ENCODE measurements at regions not wholly inside any gene's neighbourhood (a gene's known extent, or its start where the extent isn't known, plus 50 kb on each side); places are given as distances from the start of the nearest gene placed in this dataset.

DNA sequence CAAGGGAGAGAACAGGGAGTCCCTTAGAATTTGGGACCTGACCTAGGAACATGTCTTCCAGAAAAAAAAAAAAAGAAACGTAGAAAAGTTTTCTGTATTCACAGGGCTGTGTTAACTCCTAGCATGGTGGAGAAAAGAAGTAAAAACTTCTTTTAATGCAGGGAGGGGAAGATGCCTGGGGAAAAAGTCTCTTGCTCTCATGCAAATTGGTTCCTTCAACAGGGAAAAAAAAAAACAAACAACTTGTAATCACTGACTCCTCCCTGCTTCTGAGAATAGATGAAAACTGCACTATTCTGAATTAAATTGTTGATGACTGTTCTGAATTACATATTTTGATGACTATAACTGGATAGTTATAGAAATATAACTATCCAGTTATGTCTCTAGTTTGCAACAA lies 933.2 kb downstream of the TRIB2 start:
- DNase-seq, result no peak
- 75 to 90% (median 86%) methylated on average over 1 of the region's 1 CpG for WGBS, 3 donors
- Histone ChIP-seq H3K4me3 (ENCODE audit: low read depth in 1 of 3, low read length in 3 of 3) (no peak overlapping the region), H3K4me1 (ENCODE audit: control insufficient read depth in 3 of 3, insufficient read depth in 2 of 3, low read depth in 1 of 3, low read length in 2 of 3) (no peaks in the 10 kb centered on the region), H3K27ac (ENCODE audit: low read depth in 1 of 3, low read length in 2 of 3) (no peak overlapping the region), H3K9me3 (ENCODE audit: control insufficient read depth in 2 of 2, insufficient read depth in 1 of 2, low read depth in 1 of 2, low read length in 1 of 2) (peaks cover 0 to 19% of the 10 kb centered on the region in 2 donors), H3K27me3 (ENCODE audit: control insufficient read depth in 3 of 3, insufficient read depth in 3 of 3, low read length in 3 of 3) (no peaks in the 10 kb centered on the region), H3K36me3 (ENCODE audit: control insufficient read depth in 3 of 3, insufficient read depth in 2 of 3, low read depth in 1 of 3, low read length in 3 of 3) (no peaks in the 10 kb centered on the region)
- no peak for FAIRE-seq

DNA sequence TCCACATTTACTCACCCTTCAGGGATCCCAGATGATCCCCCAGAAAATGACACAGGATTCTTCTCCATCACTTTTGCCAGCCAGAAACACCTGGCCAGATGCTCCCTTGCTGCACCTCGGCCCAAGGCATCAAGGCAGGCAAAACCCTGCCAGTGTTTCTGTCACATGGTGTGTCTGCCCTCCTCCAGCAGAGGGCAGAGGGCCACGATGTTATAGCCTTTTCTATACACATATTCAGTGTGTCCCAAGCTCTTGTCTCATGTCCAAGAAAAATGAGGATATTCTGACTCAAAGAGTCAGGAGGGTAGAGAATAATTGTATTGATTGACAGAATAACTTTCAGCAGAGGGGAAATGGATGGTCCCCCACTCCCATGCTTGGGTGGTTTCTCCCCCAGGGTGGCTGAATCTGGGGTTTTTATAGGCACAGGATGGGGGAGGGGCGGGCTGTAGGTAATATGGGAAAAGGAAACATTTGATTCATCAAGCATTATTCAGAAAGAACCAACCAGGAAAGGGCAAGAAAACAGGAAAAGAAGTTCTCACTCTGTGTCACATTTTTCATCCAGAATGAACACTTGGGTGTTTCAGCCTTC lies 933.9 kb downstream of the TRIB2 start:
- Histone ChIP-seq H3K4me1 (ENCODE audit: control insufficient read depth in 3 of 3, insufficient read depth in 2 of 3, low read depth in 1 of 3, low read length in 2 of 3) (no peaks in the 10 kb centered on the region), H3K27ac (ENCODE audit: low read depth in 1 of 3, low read length in 2 of 3) (no peak overlapping the region), H3K9me3 (ENCODE audit: control insufficient read depth in 2 of 2, insufficient read depth in 1 of 2, low read depth in 1 of 2, low read length in 1 of 2) (peaks cover 0 to 19% of the 10 kb centered on the region in 2 donors), H3K36me3 (ENCODE audit: control insufficient read depth in 3 of 3, insufficient read depth in 2 of 3, low read depth in 1 of 3, low read length in 3 of 3) (no peaks in the 10 kb centered on the region), H3K4me3 (ENCODE audit: low read depth in 1 of 3, low read length in 3 of 3) (no peak overlapping the region), H3K27me3 (ENCODE audit: control insufficient read depth in 3 of 3, insufficient read depth in 3 of 3, low read length in 3 of 3) (no peaks in the 10 kb centered on the region)
- FAIRE-seq, result no peak
- DNase-seq, result no peak
- WGBS, 3 donors, result 43 to 67% (median 45%) methylated on average over 3 of the region's 3 CpGs

DNA sequence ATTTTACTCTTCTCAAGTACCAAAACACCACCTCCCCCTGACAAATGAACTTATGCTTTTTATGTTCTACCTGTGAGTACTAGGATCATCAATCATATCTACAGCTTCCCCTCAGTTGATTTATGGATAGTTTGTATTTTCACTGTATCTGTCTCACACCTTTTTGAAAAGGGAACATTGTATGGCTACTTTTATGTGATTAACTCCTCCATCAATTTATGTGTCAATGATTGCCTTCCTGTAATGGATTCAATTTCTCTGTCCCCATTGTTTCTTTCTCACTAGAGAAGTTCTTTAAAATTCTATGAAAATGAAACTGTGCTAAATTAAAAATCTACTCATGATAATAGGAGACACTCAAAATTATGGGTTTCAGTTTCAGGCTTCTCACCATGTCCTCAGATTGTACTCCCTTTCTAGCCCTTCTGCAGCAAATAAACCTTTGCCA lies 935.0 kb downstream of the TRIB2 start:
- Histone ChIP-seq H3K27ac (ENCODE audit: low read depth in 1 of 3, low read length in 2 of 3) (no peak overlapping the region), H3K36me3 (ENCODE audit: control insufficient read depth in 3 of 3, insufficient read depth in 2 of 3, low read depth in 1 of 3, low read length in 3 of 3) (no peaks in the 10 kb centered on the region), H3K9me3 (ENCODE audit: control insufficient read depth in 2 of 2, insufficient read depth in 1 of 2, low read depth in 1 of 2, low read length in 1 of 2) (peaks cover 0 to 19% of the 10 kb centered on the region in 2 donors), H3K27me3 (ENCODE audit: control insufficient read depth in 3 of 3, insufficient read depth in 3 of 3, low read length in 3 of 3) (no peaks in the 10 kb centered on the region), H3K4me3 (ENCODE audit: low read depth in 1 of 3, low read length in 3 of 3) (no peak overlapping the region), H3K4me1 (ENCODE audit: control insufficient read depth in 3 of 3, insufficient read depth in 2 of 3, low read depth in 1 of 3, low read length in 2 of 3) (no peaks in the 10 kb centered on the region)
- DNase-seq (no peak), FAIRE-seq (no peak)

DNA sequence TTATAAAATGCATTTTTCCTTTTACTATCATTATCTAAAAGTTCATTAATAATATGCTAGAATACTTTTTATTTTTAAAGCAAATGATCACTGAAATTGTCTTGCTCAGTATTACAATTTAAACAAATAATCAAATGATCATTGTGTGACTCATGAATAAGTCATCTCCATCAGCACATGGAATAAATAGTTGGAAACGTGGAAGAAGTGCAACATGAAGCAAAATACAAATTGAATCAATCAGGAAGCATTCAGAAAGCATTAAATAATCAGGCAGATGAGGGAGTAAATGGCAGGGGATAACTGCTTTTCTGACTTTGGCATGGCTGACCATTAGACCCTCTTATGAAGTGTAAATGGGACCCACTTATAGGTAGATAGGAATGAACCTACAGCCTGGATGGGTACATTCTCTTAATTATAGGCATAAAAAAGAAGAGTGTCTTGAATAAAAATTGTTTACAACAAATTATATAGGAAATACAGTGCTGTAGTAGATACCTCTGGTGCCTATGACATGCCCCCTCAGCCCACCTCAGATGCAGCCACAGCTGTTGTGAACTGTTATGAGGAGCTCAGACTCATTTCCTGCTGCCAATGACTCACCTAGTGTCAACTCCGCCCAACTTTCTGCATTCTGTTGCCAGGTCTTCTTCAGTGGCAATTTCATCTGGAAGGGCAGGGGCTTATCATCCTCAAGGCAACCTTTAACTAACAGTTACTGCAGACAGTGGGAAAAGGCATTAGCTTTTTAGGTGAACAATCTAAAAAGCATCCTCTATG lies 936.0 kb downstream of the TRIB2 start:
- no peak for FAIRE-seq

DNA sequence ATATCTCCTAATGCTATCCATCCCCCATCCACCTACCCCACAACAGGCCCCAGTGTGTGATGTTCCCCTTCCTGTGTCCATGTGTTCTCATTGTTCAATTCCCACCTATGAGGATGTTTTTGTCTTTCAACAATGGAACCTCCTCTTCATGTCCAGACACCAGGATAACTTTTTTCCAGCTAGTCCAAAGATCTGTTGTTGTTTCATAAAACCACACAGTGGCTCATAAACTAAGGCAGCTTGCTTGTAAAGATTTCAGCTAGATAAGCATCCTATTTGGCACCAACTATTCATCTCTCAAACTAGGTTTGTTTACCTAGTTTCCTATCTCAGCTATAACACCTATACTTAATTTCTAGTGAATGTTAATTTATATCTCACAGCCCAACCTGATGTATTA lies 937.7 kb downstream of the TRIB2 start:
- no peak for FAIRE-seq
- Histone ChIP-seq H3K27me3 (ENCODE audit: control insufficient read depth in 3 of 3, insufficient read depth in 3 of 3, low read length in 3 of 3) (no peaks in the 10 kb centered on the region), H3K9me3 (ENCODE audit: control insufficient read depth in 2 of 2, insufficient read depth in 1 of 2, low read depth in 1 of 2, low read length in 1 of 2) (peaks cover 0 to 13% of the 10 kb centered on the region in 2 donors), H3K4me3 (ENCODE audit: low read depth in 1 of 3, low read length in 3 of 3) (no peak overlapping the region), H3K4me1 (ENCODE audit: control insufficient read depth in 3 of 3, insufficient read depth in 2 of 3, low read depth in 1 of 3, low read length in 2 of 3) (no peaks in the 10 kb centered on the region), H3K36me3 (ENCODE audit: control insufficient read depth in 3 of 3, insufficient read depth in 2 of 3, low read depth in 1 of 3, low read length in 3 of 3) (no peaks in the 10 kb centered on the region), H3K27ac (ENCODE audit: low read depth in 1 of 3, low read length in 2 of 3) (no peak overlapping the region)
- DNase-seq, result no peak

More for the DNA sequence above, 936.0 kb downstream of the TRIB2 start:
- no peak overlapping the region for H3K27ac ChIP-seq (ENCODE audit: low read depth in 1 of 3, low read length in 2 of 3)
- WGBS, 3 donors, result 38 to 51% (median 49%) methylated on average over 2 of the region's 2 CpGs
- H3K4me3 ChIP-seq (ENCODE audit: low read depth in 1 of 3, low read length in 3 of 3), result no peak overlapping the region
- H3K9me3 ChIP-seq (ENCODE audit: control insufficient read depth in 2 of 2, insufficient read depth in 1 of 2, low read depth in 1 of 2, low read length in 1 of 2), result peaks cover 0 to 19% of the 10 kb centered on the region in 2 donors
- no peaks in the 10 kb centered on the region for H3K36me3 ChIP-seq (ENCODE audit: control insufficient read depth in 3 of 3, insufficient read depth in 2 of 3, low read depth in 1 of 3, low read length in 3 of 3)
- H3K27me3 ChIP-seq (ENCODE audit: control insufficient read depth in 3 of 3, insufficient read depth in 3 of 3, low read length in 3 of 3), result no peaks in the 10 kb centered on the region
- no peak for DNase-seq
- H3K4me1 ChIP-seq (ENCODE audit: control insufficient read depth in 3 of 3, insufficient read depth in 2 of 3, low read depth in 1 of 3, low read length in 2 of 3), result no peaks in the 10 kb centered on the region

DNA sequence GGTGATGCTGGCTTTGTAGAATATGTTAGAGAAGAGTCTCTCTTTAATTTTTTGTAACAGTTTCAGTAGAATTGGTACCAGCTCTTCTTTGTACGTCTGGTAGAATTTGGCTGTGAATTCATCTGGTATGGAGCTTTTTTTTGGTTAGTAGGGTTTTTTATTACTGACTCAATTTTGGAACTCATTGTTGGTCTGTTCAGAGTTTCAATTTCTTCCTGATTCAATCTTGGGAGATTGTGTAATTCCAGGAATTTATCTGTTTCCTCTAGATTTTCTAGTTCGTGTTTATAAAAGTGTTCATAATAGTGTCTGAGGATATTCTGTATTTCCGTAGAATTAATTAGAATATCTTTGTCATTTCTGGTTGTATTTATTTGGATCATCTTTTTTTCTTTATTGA lies 943.5 kb downstream of the TRIB2 start:
- no peak for FAIRE-seq
- no peak overlapping the region for H3K27ac ChIP-seq (ENCODE audit: low read depth in 1 of 3, low read length in 2 of 3)
- WGBS, 3 donors, result 57 to 81% (median 63%) methylated on average over 3 of the region's 3 CpGs

DNA sequence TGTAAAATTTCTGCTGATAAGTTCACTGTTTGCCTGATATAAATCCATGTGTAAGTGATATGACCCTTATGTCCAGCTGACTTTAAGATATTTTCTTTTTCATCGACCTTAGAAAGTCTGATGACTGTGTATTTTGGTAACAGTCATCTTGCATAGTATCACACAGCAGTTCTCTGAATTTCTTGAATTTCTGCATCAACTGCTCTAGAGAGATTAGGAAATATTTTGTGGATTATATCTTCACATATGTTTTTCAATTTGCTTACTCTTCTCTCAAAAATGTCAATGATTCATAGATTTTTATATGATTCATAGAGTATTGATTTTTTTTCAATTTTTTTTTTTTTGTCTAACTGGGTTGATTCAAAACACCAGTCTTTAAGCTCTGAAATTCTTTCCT lies 945.3 kb downstream of the TRIB2 start:
- 78 to 83% (median 82%) methylated on average over 1 of the region's 1 CpG for WGBS, 3 donors
- Histone ChIP-seq H3K27ac (ENCODE audit: low read depth in 1 of 3, low read length in 2 of 3) (no peak overlapping the region), H3K9me3 (ENCODE audit: control insufficient read depth in 2 of 2, insufficient read depth in 1 of 2, low read depth in 1 of 2, low read length in 1 of 2) (no peaks in the 10 kb centered on the region), H3K4me3 (ENCODE audit: low read depth in 1 of 3, low read length in 3 of 3) (no peak overlapping the region), H3K36me3 (ENCODE audit: control insufficient read depth in 3 of 3, insufficient read depth in 2 of 3, low read depth in 1 of 3, low read length in 3 of 3) (no peaks in the 10 kb centered on the region), H3K27me3 (ENCODE audit: control insufficient read depth in 3 of 3, insufficient read depth in 3 of 3, low read length in 3 of 3) (no peaks in the 10 kb centered on the region), H3K4me1 (ENCODE audit: control insufficient read depth in 3 of 3, insufficient read depth in 2 of 3, low read depth in 1 of 3, low read length in 2 of 3) (no peaks in the 10 kb centered on the region)
- DNase-seq, result no peak
- no peak for FAIRE-seq

More for the DNA sequence above, 943.5 kb downstream of the TRIB2 start:
- Histone ChIP-seq H3K36me3 (ENCODE audit: control insufficient read depth in 3 of 3, insufficient read depth in 2 of 3, low read depth in 1 of 3, low read length in 3 of 3) (no peaks in the 10 kb centered on the region), H3K4me3 (ENCODE audit: low read depth in 1 of 3, low read length in 3 of 3) (no peak overlapping the region), H3K9me3 (ENCODE audit: control insufficient read depth in 2 of 2, insufficient read depth in 1 of 2, low read depth in 1 of 2, low read length in 1 of 2) (no peaks in the 10 kb centered on the region), H3K27me3 (ENCODE audit: control insufficient read depth in 3 of 3, insufficient read depth in 3 of 3, low read length in 3 of 3) (no peaks in the 10 kb centered on the region), H3K4me1 (ENCODE audit: control insufficient read depth in 3 of 3, insufficient read depth in 2 of 3, low read depth in 1 of 3, low read length in 2 of 3) (no peaks in the 10 kb centered on the region)
- DNase-seq, result no peak

DNA sequence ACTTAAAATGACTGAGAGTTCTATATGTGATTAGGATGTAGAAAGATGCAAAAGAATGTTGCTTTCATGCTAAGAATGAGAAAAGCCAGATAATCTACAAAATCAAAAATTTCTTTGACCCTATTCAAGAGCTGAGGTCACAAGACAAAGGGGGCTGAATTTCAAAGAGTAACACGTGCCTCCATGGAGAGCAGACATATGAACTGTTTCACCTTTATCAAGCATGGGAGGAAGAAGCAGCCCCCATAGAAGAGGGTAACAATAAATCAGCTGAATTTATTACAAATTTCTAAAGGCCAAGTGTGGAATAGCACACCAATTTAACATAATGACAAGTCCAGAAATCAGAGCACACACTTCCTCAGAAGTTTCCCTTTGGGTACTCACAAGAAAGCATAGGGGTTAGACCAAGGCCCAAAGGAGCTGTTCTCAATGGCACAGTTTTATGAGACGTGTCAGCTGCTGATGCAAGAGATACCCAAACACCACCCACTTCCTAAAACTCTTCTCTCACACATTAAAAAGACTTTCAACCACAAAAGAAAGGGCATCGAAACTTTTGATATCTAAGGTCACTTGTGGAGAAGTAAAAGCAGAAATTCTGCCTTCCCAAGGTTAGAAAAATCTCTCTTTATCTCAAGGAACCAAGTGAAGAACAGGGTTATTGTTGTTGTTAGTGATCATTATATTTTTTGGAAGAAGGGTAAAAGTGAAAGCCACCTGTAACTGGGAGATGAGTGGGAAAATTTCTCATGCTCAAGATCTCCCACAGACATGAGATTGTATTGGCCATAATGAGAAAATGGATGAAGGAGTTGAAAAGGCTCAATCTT lies 950.1 kb downstream of the TRIB2 start:
- no peaks in the 10 kb centered on the region for H3K4me1 ChIP-seq (ENCODE audit: control insufficient read depth in 3 of 3, insufficient read depth in 2 of 3, low read depth in 1 of 3, low read length in 2 of 3)
- FAIRE-seq, result no peak
- H3K4me3 ChIP-seq (ENCODE audit: low read depth in 1 of 3, low read length in 3 of 3), result no peak overlapping the region
- 29 to 53% (median 46%) methylated on average over 3 of the region's 3 CpGs for WGBS, 3 donors
- no peaks in the 10 kb centered on the region for H3K9me3 ChIP-seq (ENCODE audit: control insufficient read depth in 2 of 2, insufficient read depth in 1 of 2, low read depth in 1 of 2, low read length in 1 of 2)
- H3K27me3 ChIP-seq (ENCODE audit: control insufficient read depth in 3 of 3, insufficient read depth in 3 of 3, low read length in 3 of 3), result no peaks in the 10 kb centered on the region
- no peak overlapping the region for H3K27ac ChIP-seq (ENCODE audit: low read depth in 1 of 3, low read length in 2 of 3)
- DNase-seq, result no peak
- H3K36me3 ChIP-seq (ENCODE audit: control insufficient read depth in 3 of 3, insufficient read depth in 2 of 3, low read depth in 1 of 3, low read length in 3 of 3), result no peaks in the 10 kb centered on the region
